ENCODE measurements at regions not wholly inside any gene's neighbourhood (a gene's known extent, or its start where the extent isn't known, plus 50 kb on each side); places are given as distances from the start of the nearest gene placed in this dataset.

GRCh38 chr5:142542078-142542477 lies 143.8 kb downstream of the FGF1 start:
- H3K36me3 Mint-ChIP-seq (ENCODE audit: insufficient read depth): no peaks in the 10 kb centered on the region
- H3K27me3 Mint-ChIP-seq: no peaks in the 10 kb centered on the region
- no peak for DNase-seq (ENCODE audit: low spot score, unreplicated experiment)
- no peak overlapping the region for H3K27ac Mint-ChIP-seq
- H3K4me3 Mint-ChIP-seq (ENCODE audit: low read depth): no peak overlapping the region
- TF ChIP-seq, protein P1, sequence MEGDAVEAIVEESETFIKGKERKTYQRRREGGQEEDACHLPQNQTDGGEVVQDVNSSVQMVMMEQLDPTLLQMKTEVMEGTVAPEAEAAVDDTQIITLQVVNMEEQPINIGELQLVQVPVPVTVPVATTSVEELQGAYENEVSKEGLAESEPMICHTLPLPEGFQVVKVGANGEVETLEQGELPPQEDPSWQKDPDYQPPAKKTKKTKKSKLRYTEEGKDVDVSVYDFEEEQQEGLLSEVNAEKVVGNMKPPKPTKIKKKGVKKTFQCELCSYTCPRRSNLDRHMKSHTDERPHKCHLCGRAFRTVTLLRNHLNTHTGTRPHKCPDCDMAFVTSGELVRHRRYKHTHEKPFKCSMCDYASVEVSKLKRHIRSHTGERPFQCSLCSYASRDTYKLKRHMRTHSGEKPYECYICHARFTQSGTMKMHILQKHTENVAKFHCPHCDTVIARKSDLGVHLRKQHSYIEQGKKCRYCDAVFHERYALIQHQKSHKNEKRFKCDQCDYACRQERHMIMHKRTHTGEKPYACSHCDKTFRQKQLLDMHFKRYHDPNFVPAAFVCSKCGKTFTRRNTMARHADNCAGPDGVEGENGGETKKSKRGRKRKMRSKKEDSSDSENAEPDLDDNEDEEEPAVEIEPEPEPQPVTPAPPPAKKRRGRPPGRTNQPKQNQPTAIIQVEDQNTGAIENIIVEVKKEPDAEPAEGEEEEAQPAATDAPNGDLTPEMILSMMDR (IDR thresholded peaks at IDR 0.05; ENCODE audit: unreplicated experiment): no peak
- H3K9me3 Mint-ChIP-seq (ENCODE audit: low read depth): no peaks in the 10 kb centered on the region
- H3K4me1 Mint-ChIP-seq (ENCODE audit: low read depth): no peaks in the 10 kb centered on the region

DNA sequence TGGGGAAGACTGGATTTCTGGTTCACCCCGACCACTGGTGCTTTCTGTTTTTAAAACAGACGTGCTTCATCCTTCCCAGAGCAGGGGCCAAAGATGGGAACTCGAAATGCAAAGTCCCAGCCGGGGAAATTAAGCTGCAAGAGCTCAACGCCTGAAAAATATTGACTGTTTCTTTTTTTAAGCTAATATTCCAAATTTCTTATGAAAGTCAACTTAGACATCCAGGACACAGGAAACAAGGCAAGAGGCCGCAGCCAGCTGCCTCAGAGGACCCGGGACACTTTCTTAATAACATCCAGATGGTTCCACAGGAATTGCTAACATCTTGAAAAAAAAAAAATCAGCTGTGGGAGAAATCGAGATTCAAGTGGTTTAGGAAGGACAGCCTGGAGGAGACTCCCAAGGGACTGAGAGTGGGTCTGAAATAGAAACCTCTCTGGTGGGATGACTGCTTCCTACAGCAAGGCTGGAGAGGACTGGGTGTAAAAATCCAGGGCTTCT lies 144.9 kb downstream of the FGF1 start:
- Mint-ChIP-seq H3K36me3 (ENCODE audit: insufficient read depth) (no peaks in the 10 kb centered on the region), H3K27me3 (no peaks in the 10 kb centered on the region), H3K9me3 (ENCODE audit: low read depth) (no peaks in the 10 kb centered on the region), H3K4me1 (ENCODE audit: low read depth) (no peaks in the 10 kb centered on the region), H3K27ac (no peak overlapping the region), H3K4me3 (ENCODE audit: low read depth) (no peak overlapping the region)
- no peak for DNase-seq (ENCODE audit: low spot score, unreplicated experiment)
- TF ChIP-seq, protein P1 (IDR thresholded peaks at IDR 0.05; ENCODE audit: unreplicated experiment): no peak

GRCh38 chr5:142539154-142539740 lies 146.6 kb downstream of the FGF1 start:
- TF ChIP-seq, protein P1 (IDR thresholded peaks at IDR 0.05; ENCODE audit: unreplicated experiment): no peak
- H3K4me3 Mint-ChIP-seq (ENCODE audit: low read depth): no peak overlapping the region
- peaks cover 4% of the 10 kb centered on the region for H3K9me3 Mint-ChIP-seq (ENCODE audit: low read depth)
- H3K36me3 Mint-ChIP-seq (ENCODE audit: insufficient read depth): peaks cover 4% of the 10 kb centered on the region
- no peaks in the 10 kb centered on the region for H3K4me1 Mint-ChIP-seq (ENCODE audit: low read depth)
- DNase-seq (ENCODE audit: low spot score, unreplicated experiment): no peak
- H3K27me3 Mint-ChIP-seq: no peaks in the 10 kb centered on the region
- no peak overlapping the region for H3K27ac Mint-ChIP-seq

- Mint-ChIP-seq H3K9me3 (ENCODE audit: low read depth) (peaks cover 4% of the 10 kb centered on the region), H3K36me3 (ENCODE audit: insufficient read depth) (peaks cover 4% of the 10 kb centered on the region), H3K4me3 (ENCODE audit: low read depth) (no peak overlapping the region), H3K4me1 (ENCODE audit: low read depth) (no peaks in the 10 kb centered on the region), H3K27me3 (no peaks in the 10 kb centered on the region), H3K27ac (no peak overlapping the region)
- TF ChIP-seq, protein P1 (IDR thresholded peaks at IDR 0.05; ENCODE audit: unreplicated experiment): no peak
- no peak for DNase-seq (ENCODE audit: low spot score, unreplicated experiment)
Measured at GRCh38 chr5:142537938-142538337, 148.0 kb downstream of the FGF1 start.

DNA sequence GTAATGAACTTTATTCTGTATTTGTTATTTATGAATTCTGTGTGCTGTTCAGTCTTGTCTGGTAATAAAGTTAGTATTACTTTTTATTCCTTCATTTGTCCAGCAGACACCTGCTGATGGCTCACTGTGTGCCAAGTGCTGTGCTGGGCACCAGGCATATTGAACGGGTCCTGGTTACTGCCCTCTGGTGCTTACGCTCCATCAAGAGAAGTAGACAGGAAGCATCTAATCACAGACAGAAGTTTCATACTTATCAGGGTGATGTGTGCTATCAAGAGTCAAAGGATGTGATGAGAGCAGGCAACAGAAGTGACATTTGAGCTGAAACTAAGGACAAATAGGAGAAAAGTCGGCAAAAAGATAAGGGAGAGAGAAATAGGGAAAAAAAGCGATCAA lies 153.1 kb downstream of the FGF1 start:
- no peak for DNase-seq (ENCODE audit: low spot score, unreplicated experiment)
- no peak overlapping the region for H3K4me3 Mint-ChIP-seq (ENCODE audit: low read depth)
- H3K9me3 Mint-ChIP-seq (ENCODE audit: low read depth): peaks cover 4% of the 10 kb centered on the region
- H3K27me3 Mint-ChIP-seq: no peaks in the 10 kb centered on the region
- TF ChIP-seq, protein P1 (IDR thresholded peaks at IDR 0.05; ENCODE audit: unreplicated experiment): no peak
- no peak overlapping the region for H3K27ac Mint-ChIP-seq
- peaks cover 4% of the 10 kb centered on the region for H3K36me3 Mint-ChIP-seq (ENCODE audit: insufficient read depth)
- H3K4me1 Mint-ChIP-seq (ENCODE audit: low read depth): peaks cover 5% of the 10 kb centered on the region

Data from progenitor cell of endocrine pancreas (in vitro differentiated cells).